Left ventricle myocardium inferior (tissue), 1 donor: ENCODE measurements at regions not wholly inside any gene's neighbourhood (a gene's known extent, or its start where the extent isn't known, plus 50 kb on each side); places are given as distances from the start of the nearest gene placed in this dataset.

Experiments used
- DNase-seq: peaks from one replicate; pipeline ENCODE4 v3.0.0-alpha.2; 2020
- H3K27ac ChIP-seq: fragments of 200-600 bp; replicated peaks from 2 replicates; pipeline ENCODE4 v1.8.0; 2021
- H3K27me3 ChIP-seq: fragments of 200-600 bp; 2 replicates; pipeline ENCODE4 v1.8.0; 2021; ENCODE audit warnings: low read depth
- H3K36me3 ChIP-seq: fragments of 200-600 bp; 2 replicates; pipeline ENCODE4 v1.8.0; 2021
- H3K4me1 ChIP-seq: fragments of 200-600 bp; 2 replicates; pipeline ENCODE4 v1.8.0; 2021
- H3K4me3 ChIP-seq: fragments of 200-600 bp; 2 replicates; pipeline ENCODE4 v1.8.0; 2021; ENCODE audit warnings: mild to moderate bottlenecking, moderate library complexity
- H3K9me3 ChIP-seq: fragments of 200-600 bp; replicated peaks from 2 replicates; pipeline ENCODE4 v1.8.0; 2021
- CTCF ChIP-seq: fragments of 200-600 bp; IDR thresholded peaks from 2 replicates; pipeline ENCODE4 v1.8.0; 2021; ENCODE audit warnings: antibody characterized with exemption, mild to moderate bottlenecking, borderline replicate concordance
- intact Hi-C: fragments of 100-400 bp; cut with micrococcal nuclease; formaldehyde crosslinking; loops from one replicate; pipeline ENCODE4 v1.11.0; 2022
- donor health status: DM: no; HTN: yes; CAD: no; lungs with severe emphysema.

GRCh38 chr6:119716668-119717270 lies 367.2 kb upstream of the MAN1A1 start:
- H3K4me3 ChIP-seq, result no peak overlapping the region
- no peaks in the 10 kb centered on the region for H3K36me3 ChIP-seq
- no peak for DNase-seq
- intact Hi-C loops, result no loop called here
- no peak for TF ChIP-seq CTCF
- no peaks in the 10 kb centered on the region for H3K9me3 ChIP-seq
- no peak overlapping the region for H3K27ac ChIP-seq
- H3K4me1 ChIP-seq, result peaks cover 4% of the 10 kb centered on the region
- H3K27me3 ChIP-seq, result no peaks in the 10 kb centered on the region

- Histone ChIP-seq H3K36me3 (no peaks in the 10 kb centered on the region), H3K4me3 (no peak overlapping the region), H3K9me3 (no peaks in the 10 kb centered on the region), H3K27ac (no peak overlapping the region), H3K4me1 (peaks cover 4% of the 10 kb centered on the region), H3K27me3 (no peaks in the 10 kb centered on the region)
- no peak for TF ChIP-seq CTCF
- no peak for DNase-seq
- intact Hi-C loops, result no loop called here
Observed at GRCh38 chr6:119713903-119714302, 364.3 kb upstream of the MAN1A1 start.

GRCh38 chr6:119686644-119687043 lies 337.1 kb upstream of the MAN1A1 start:
- H3K4me1 ChIP-seq, result no peaks in the 10 kb centered on the region
- H3K27me3 ChIP-seq, result no peaks in the 10 kb centered on the region
- no peaks in the 10 kb centered on the region for H3K9me3 ChIP-seq
- H3K36me3 ChIP-seq, result no peaks in the 10 kb centered on the region
- no peak for TF ChIP-seq CTCF
- intact Hi-C loops, result no loop called here
- DNase-seq, result no peak
- H3K4me3 ChIP-seq, result no peak overlapping the region
- H3K27ac ChIP-seq, result no peak overlapping the region

DNA sequence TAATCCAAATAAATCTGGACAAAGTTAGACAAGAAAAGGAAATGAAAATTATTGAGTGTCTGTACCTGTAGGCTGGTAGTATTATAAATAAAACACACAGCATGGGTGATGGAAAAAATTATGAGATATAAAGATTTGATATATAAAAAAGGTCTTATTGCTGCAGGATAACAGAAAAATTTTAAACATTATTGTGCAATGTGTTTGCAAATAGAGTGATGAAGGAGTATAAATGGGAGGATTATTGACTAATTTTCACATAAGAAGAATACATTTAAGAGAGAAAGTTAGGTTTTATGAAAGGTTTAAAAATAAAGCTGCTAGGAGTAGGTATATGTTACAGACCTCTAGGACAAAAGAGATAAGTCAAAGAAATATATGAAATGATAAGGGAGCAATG lies 336.7 kb upstream of the MAN1A1 start:
- H3K4me3 ChIP-seq, result no peak overlapping the region
- TF ChIP-seq CTCF, result no peak
- no peaks in the 10 kb centered on the region for H3K27me3 ChIP-seq
- no peaks in the 10 kb centered on the region for H3K9me3 ChIP-seq
- DNase-seq, result no peak
- H3K27ac ChIP-seq, result no peak overlapping the region
- H3K4me1 ChIP-seq, result no peaks in the 10 kb centered on the region
- intact Hi-C loops, result no loop called here
- H3K36me3 ChIP-seq, result no peaks in the 10 kb centered on the region

DNA sequence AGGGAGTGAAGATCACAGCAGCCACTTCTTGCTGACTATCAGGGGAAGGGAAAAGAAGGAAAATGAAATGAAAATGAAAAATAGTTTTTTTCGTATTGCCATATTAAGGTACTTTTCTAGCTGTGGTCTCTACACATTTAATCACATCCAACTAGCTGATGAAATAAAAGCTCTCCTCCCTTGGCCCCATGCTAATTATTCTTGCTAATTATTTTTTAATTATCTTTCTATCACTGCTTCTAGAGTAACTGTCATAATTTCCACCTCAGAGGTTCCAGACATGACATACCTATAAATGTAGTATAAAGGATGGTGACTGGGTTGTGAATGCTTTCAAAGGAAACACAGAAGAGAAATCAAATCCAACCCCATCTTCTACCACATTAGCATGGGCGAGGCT lies 334.1 kb upstream of the MAN1A1 start:
- no peaks in the 10 kb centered on the region for H3K27me3 ChIP-seq
- intact Hi-C loops, result no loop called here
- no peaks in the 10 kb centered on the region for H3K4me1 ChIP-seq
- H3K36me3 ChIP-seq, result no peaks in the 10 kb centered on the region
- no peaks in the 10 kb centered on the region for H3K9me3 ChIP-seq
- H3K27ac ChIP-seq, result no peak overlapping the region
- no peak overlapping the region for H3K4me3 ChIP-seq
- no peak for TF ChIP-seq CTCF
- no peak for DNase-seq
